GM23248 (cell line): ENCODE measurements at regions not wholly inside any gene's neighbourhood (a gene's known extent, or its start where the extent isn't known, plus 50 kb on each side); places are given as distances from the start of the nearest gene placed in this dataset.
"Not testable (repeated sequence)": the region's sequence is repeated elsewhere in the genome, so short reads cannot be mapped to it uniquely, and the experiment has no call there.

Source experiments
- DNase-seq: peaks from one replicate; pipeline ENCODE4 v3.0.0-alpha.2; 2015
- H2AFZ ChIP-seq: fragments of 200-600 bp; sonication (generic); 2 replicates; pipeline ENCODE4 v1.6.1; 2016; ENCODE audit warnings: antibody characterized with exemption
- H3F3A ChIP-seq: fragments of 200-600 bp; sonication (generic); 2 replicates; pipeline ENCODE4 v1.6.1; 2016; ENCODE audit warnings: mild to moderate bottlenecking, antibody characterized with exemption, mixed run types; ENCODE audit not compliant: insufficient read depth
- H3K27ac ChIP-seq: fragments of 200-600 bp; sonication (generic); 2 replicates; pipeline ENCODE4 v1.5.1; 2016; ENCODE audit warnings: mild to moderate bottlenecking
- H3K27me3 ChIP-seq: fragments of 200-600 bp; sonication (generic); replicated peaks from 2 replicates; pipeline ENCODE4 v1.6.1; 2016; ENCODE audit warnings: mild to moderate bottlenecking; ENCODE audit not compliant: insufficient read depth
- H3K36me3 ChIP-seq: fragments of 200-600 bp; sonication (generic); 2 replicates; pipeline ENCODE4 v1.6.1; 2016; ENCODE audit warnings: low read depth, mild to moderate bottlenecking
- H3K4me1 ChIP-seq: fragments of 200-600 bp; sonication (generic); 2 replicates; pipeline ENCODE4 v1.6.1; 2016; ENCODE audit warnings: mild to moderate bottlenecking; ENCODE audit not compliant: insufficient read depth
- H3K4me2 ChIP-seq: fragments of 200-600 bp; sonication (generic); one replicate; pipeline ENCODE4 v1.6.1; 2016; ENCODE audit warnings: mild to moderate bottlenecking; ENCODE audit not compliant: unreplicated experiment
- H3K4me3 ChIP-seq: fragments of 200-600 bp; sonication (generic); 2 replicates; pipeline ENCODE4 v1.5.1; 2016; ENCODE audit warnings: mild to moderate bottlenecking
- H3K79me2 ChIP-seq: fragments of 200-600 bp; sonication (generic); 2 replicates; pipeline ENCODE4 v1.6.1; 2016; ENCODE audit warnings: mild to moderate bottlenecking; ENCODE audit not compliant: insufficient read depth
- H3K9ac ChIP-seq: fragments of 200-600 bp; sonication (generic); 2 replicates; pipeline ENCODE4 v1.6.1; 2016; ENCODE audit warnings: mild to moderate bottlenecking
- H3K9me2 ChIP-seq: fragments of 200-600 bp; sonication (generic); 2 replicates; pipeline ENCODE4 v1.6.1; 2016; ENCODE audit warnings: mixed run types, mild to moderate bottlenecking, moderate library complexity; ENCODE audit not compliant: insufficient read depth
- H3K9me3 ChIP-seq: fragments of 200-600 bp; sonication (generic); one replicate; pipeline ENCODE4 v1.6.1; 2017; ENCODE audit warnings: low read depth
- H4K20me1 ChIP-seq: fragments of 200-600 bp; sonication (generic); 2 replicates; pipeline ENCODE4 v1.6.0; 2016; ENCODE audit not compliant: insufficient read depth
- EZH2 ChIP-seq: fragments of 200-600 bp; sonication (generic); IDR thresholded peaks from 2 replicates; pipeline ENCODE4 v1.6.1; 2018; ENCODE audit warnings: antibody characterized with exemption, mild to moderate bottlenecking; ENCODE audit not compliant: insufficient read depth, poor library complexity, severe bottlenecking
- EZH2phosphoT487 ChIP-seq: fragments of 200-600 bp; sonication (generic); IDR thresholded peaks from 2 replicates; pipeline ENCODE4 v1.6.1; 2018; ENCODE audit warnings: antibody characterized with exemption, moderate library complexity, mild to moderate bottlenecking, low read depth; ENCODE audit not compliant: insufficient read depth
- WGBS, 2 experiments: methylation state at CpG; one replicate each; pipeline ENCODE4 v1.1.6; 2015 to 2017; ENCODE audit warnings: low lambda C conversion rate in 2 of 2, low coverage in 1 of 2; ENCODE audit errors: missing lambda C conversion rate in 2 of 2; 5-methylcytosine and 5-hydroxymethylcytosine counted together
- in situ Hi-C: fragments of 300-500 bp; cut with MboI; formaldehyde crosslinking; loops from 2 replicates; pipeline ENCODE4 v1.15.0; 2020

DNA sequence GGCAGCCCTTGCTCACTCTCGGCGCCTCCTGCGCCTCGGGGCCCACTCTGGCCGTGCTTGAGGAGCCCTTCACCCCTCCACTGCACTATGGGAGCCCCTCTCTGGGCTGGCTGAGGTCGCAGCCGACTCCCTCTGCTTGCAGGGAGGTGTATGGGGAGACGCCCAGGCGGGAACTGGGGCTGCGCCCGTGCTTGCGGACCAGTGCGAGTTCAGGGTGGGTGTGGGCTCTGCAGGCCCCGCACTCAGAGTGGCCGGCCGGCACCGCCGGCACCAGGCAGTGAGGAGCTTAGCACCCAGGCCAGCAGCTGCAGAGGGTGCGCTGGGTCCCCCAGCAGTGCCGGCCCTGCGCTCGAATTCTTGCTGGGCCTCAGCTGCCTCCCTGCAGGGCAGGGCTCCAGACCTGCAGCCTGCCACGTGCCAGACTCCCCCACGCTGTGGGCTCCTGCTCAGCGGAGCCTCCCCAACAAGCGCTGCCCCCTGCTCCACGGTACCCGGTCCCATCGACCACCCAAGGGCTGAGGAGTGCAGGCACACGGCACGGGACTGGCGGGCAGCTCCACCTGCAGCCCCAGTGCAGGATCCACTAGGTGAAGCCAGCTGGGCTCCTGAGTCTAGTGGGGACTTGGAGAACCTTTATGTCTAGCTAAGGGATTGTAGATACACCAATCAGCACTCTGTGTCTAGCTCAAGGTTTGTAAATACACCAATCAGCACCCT lies 54.0 kb upstream of the WWC2 start:
- H3K27ac ChIP-seq, H3F3A ChIP-seq, H3K36me3 ChIP-seq, H3K4me3 ChIP-seq, H3K4me2 ChIP-seq, H3K9me2 ChIP-seq, H3K9me3 ChIP-seq, H3K9ac ChIP-seq, H3K79me2 ChIP-seq, in situ Hi-C loops, H2AFZ ChIP-seq, H3K4me1 ChIP-seq, H4K20me1 ChIP-seq, DNase-seq, H3K27me3 ChIP-seq: not testable (repeated sequence)
- 72 to 77% methylated on average over 21 to 27 of the region's 32 CpGs for WGBS, 2 experiments

DNA sequence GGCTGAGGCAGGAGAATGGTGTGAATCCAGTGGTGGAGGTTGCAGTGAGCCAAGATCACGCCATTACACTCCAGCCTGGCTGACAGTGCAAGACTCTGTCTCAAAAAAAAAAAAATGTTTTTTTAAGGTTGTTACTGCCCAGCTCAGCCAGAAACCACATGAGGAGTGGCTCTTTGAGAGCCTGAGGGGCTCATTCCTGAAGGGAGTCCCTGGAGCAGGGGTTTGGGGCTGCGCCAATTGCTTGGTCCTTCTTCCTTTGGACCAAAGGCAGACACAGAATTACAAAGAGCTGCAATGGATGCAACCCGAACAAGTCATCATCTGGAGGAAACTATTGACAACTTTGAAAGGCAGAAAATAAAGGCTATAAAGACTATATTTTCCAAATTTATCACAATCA lies 60.6 kb upstream of the WWC2 start:
- H3K9me2 ChIP-seq: no peaks in the 10 kb centered on the region
- TF ChIP-seq EZH2phosphoT487 (no peak), EZH2 (no peak)
- H3K79me2 ChIP-seq: no peaks in the 10 kb centered on the region
- no peak overlapping the region for H2AFZ ChIP-seq
- no peak overlapping the region for H3K27ac ChIP-seq
- no peaks in the 10 kb centered on the region for H3K9me3 ChIP-seq
- H3F3A ChIP-seq: no peaks in the 10 kb centered on the region
- no peaks in the 10 kb centered on the region for H4K20me1 ChIP-seq
- no peaks in the 10 kb centered on the region for H3K36me3 ChIP-seq
- H3K4me3 ChIP-seq: no peak overlapping the region
- DNase-seq: no peak
- 57 to 63% methylated on average over 3 of the region's 3 CpGs for WGBS, 2 experiments
- no peak overlapping the region for H3K4me2 ChIP-seq
- H3K27me3 ChIP-seq: peaks cover 3% of the 10 kb centered on the region; the same call in 1 of the 2 replicates
- in situ Hi-C loops: no loop called here
- H3K4me1 ChIP-seq: no peaks in the 10 kb centered on the region
- no peak overlapping the region for H3K9ac ChIP-seq

DNA sequence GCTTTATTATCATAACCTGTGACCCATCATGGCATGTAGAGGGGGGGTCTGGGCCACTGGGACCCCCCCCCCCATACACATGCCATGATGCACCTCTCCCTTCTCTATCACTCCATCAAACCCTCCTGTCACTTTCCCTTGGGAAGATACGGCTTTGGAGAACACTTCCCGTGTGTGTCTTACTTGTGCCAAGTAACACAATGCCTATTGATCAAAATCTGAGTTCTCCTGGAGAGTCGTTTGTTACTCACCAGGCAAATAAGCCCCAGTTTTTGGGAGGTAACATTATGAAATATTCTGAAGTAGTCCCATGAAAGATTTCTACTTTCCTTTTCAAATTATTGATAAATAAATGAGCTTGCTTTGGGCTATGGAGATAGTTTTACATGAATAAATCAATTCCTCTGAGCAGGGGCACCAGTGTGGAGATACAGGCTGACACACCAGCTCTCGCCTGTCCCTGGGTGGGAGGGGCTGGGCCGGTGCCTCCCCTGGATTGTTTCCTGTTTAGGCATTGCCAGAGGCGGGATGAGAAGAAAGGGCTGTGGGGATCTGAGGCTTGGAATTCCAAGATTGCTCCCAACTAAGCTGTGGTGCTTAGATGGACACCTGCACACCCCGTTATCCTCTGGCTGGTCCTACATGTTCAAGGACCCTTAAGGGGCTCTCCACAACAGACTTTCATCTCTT lies 63.2 kb upstream of the WWC2 start:
- H2AFZ ChIP-seq: no peak overlapping the region
- no peak for DNase-seq
- H3K27me3 ChIP-seq: no peaks in the 10 kb centered on the region; the same call in 1 of the 2 replicates
- TF ChIP-seq EZH2phosphoT487: no peak
- TF ChIP-seq EZH2: no peak
- no peaks in the 10 kb centered on the region for H3K9me3 ChIP-seq
- H3K4me2 ChIP-seq: no peak overlapping the region
- H3K27ac ChIP-seq: no peak overlapping the region
- 42 to 47% methylated on average over 6 to 7 of the region's 7 CpGs for WGBS, 2 experiments
- no peaks in the 10 kb centered on the region for H3F3A ChIP-seq
- in situ Hi-C loops: no loop called here
- H3K9me2 ChIP-seq: no peaks in the 10 kb centered on the region
- H3K36me3 ChIP-seq: no peaks in the 10 kb centered on the region
- no peaks in the 10 kb centered on the region for H4K20me1 ChIP-seq
- no peak overlapping the region for H3K9ac ChIP-seq
- no peak overlapping the region for H3K4me3 ChIP-seq
- H3K4me1 ChIP-seq: no peaks in the 10 kb centered on the region
- no peaks in the 10 kb centered on the region for H3K79me2 ChIP-seq

DNA sequence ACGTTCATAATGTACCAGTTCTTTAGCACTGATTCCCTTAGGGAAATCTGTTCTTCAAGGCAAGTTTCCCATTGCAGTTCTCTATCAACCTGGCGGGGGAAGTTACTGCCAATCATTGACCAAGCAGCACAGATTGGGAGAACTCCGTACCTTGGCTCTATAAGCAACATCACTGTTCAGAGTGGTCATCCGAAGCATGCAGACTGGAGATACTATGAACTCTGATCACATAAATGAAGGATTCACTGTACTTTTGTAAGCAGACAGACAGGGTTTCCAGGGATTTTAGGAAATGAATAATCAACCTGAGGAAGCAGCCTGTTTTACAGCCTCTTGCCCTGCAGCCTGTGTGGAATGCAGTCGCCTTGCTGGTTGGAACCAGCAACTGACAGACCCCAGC lies 63.8 kb upstream of the WWC2 start:
- Histone ChIP-seq H3K27ac (no peak overlapping the region), H3K36me3 (no peaks in the 10 kb centered on the region), H3K27me3 (no peaks in the 10 kb centered on the region; the same call in 1 of the 2 replicates), H3K4me2 (no peak overlapping the region), H2AFZ (no peak overlapping the region), H3K9me2 (no peaks in the 10 kb centered on the region), H3K9ac (no peak overlapping the region), H3K4me3 (no peak overlapping the region), H3K79me2 (no peaks in the 10 kb centered on the region), H4K20me1 (no peaks in the 10 kb centered on the region), H3F3A (no peaks in the 10 kb centered on the region), H3K4me1 (no peaks in the 10 kb centered on the region), H3K9me3 (no peaks in the 10 kb centered on the region)
- in situ Hi-C loops: no loop called here
- WGBS, 2 experiments: 60 to 74% methylated on average over 5 of the region's 5 CpGs
- TF ChIP-seq EZH2phosphoT487: no peak
- TF ChIP-seq EZH2: no peak
- DNase-seq: no peak
